MG63 (cell line): ENCODE measurements at regions not wholly inside any gene's neighbourhood (a gene's known extent, or its start where the extent isn't known, plus 50 kb on each side); places are given as distances from the start of the nearest gene placed in this dataset.
"Not testable (repeated sequence)": the region's sequence is repeated elsewhere in the genome, so short reads cannot be mapped to it uniquely, and the experiment has no call there.

Experiments used
- DNase-seq: peaks from one replicate; pipeline ENCODE4 v3.0.0-alpha.2; 2020
- H3K27me3 ChIP-seq: fragments of 250-450 bp; sonication (Bioruptor Pico); 2 replicates; pipeline ENCODE4 v1.5.1; 2020; ENCODE audit warnings: mild to moderate bottlenecking, moderate library complexity
- H3K36me3 ChIP-seq: fragments of 250-450 bp; sonication (Bioruptor Pico); 2 replicates; pipeline ENCODE4 v1.5.1; 2020; ENCODE audit warnings: mild to moderate bottlenecking, moderate library complexity
- H3K4me3 ChIP-seq: fragments of 250-450 bp; sonication (Bioruptor Pico); 2 replicates; pipeline ENCODE4 v1.5.1; 2020; ENCODE audit warnings: mild to moderate bottlenecking, moderate library complexity
- H3K9me3 ChIP-seq: fragments of 250-450 bp; sonication (Bioruptor Pico); 2 replicates; pipeline ENCODE4 v1.5.1; 2020; ENCODE audit warnings: mild to moderate bottlenecking, moderate library complexity

DNA sequence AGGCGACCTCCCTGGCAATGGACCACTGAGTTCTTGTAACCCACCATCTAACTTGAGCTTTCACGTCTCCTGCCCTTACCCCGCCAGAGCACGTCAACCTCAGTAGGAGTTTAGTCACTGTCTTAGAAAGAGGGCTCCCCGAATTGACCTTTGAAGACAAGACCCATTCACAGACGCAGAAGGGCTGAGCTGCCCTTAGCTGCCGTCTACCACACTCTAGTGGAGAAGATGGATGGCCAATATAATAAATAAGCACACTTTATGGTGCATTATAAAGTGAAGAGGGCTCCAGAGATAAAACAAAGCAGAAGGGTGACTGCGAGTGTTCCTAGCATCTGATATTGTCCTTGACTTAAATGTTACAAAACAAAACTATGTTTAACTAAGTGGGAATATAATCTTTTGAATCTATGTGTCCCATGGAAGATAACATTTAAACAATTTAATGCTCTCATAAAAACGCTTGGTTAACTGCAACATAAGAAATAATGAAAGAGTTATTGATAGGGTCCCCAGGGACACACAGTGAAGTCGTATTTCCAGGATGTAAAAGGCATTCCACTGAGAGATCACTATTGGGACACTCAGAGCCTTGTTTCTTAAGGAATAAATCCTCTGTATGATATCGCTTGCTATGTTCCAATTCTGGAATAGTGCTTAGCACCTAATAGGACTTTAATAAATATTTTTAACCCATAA lies 261.1 kb downstream of the THBS2 start:
- no peak overlapping the region for H3K4me3 ChIP-seq
- no peaks in the 10 kb centered on the region for H3K36me3 ChIP-seq
- DNase-seq: no peak
- no peaks in the 10 kb centered on the region for H3K9me3 ChIP-seq
- H3K27me3 ChIP-seq: no peaks in the 10 kb centered on the region

- not testable (repeated sequence) for H3K27me3 ChIP-seq, H3K9me3 ChIP-seq, H3K4me3 ChIP-seq, H3K36me3 ChIP-seq, DNase-seq
Observed at GRCh38 chr6:168991695-168992094, 262.0 kb downstream of the THBS2 start.

- H3K4me3 ChIP-seq: no peak overlapping the region
- no peaks in the 10 kb centered on the region for H3K9me3 ChIP-seq
- no peaks in the 10 kb centered on the region for H3K36me3 ChIP-seq
- H3K27me3 ChIP-seq: no peaks in the 10 kb centered on the region
- no peak for DNase-seq
Observed at GRCh38 chr6:168990019-168990751, 263.5 kb downstream of the THBS2 start.

DNA sequence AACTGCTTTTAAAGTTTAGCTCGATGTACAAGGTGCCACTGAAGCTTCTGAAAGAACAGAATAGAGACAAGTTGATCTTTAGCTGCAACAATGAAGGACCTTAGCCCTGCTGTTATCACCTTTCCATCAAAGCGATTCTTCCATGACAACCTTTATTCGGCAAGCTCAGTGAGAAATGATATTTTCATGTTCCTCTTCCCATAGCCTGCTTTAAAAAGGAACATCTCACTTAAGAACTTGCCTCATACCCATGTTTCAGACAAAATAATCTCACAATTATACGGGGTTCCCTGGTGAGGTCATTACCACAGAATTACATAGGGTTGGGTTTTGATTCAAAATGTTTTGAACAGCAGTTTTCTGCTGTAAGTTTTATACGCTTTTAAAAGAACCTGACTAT lies 264.2 kb downstream of the THBS2 start:
- no peak for DNase-seq
- Histone ChIP-seq H3K27me3 (no peaks in the 10 kb centered on the region), H3K4me3 (no peak overlapping the region)

GRCh38 chr6:168988801-168989200 lies 264.8 kb downstream of the THBS2 start:
- no peaks in the 10 kb centered on the region for H3K27me3 ChIP-seq
- no peaks in the 10 kb centered on the region for H3K9me3 ChIP-seq
- DNase-seq: no peak
- H3K4me3 ChIP-seq: no peak overlapping the region
- no peaks in the 10 kb centered on the region for H3K36me3 ChIP-seq

More for the DNA sequence above, 264.2 kb downstream of the THBS2 start:
- Histone ChIP-seq H3K9me3 (no peaks in the 10 kb centered on the region), H3K36me3 (no peaks in the 10 kb centered on the region)

DNA sequence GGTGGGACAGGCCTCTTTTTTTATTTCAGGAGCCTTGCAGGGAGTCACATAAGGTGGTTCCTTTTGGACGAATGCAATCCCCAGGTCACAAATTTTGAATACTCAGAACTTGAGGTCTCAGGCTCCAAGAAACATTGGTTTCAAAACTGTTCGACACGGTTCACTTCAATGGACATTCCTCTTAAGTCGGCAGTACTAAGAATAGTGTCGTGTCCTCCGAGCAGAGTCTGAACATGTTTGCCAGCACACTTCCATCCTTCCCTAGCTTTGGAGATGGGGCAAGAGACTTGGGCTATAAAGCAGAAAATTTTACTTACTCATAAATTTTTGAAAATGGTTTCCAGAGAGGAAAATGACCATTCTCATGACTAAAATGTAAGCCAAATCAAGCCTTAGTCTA lies 265.4 kb downstream of the THBS2 start:
- Histone ChIP-seq H3K36me3 (no peaks in the 10 kb centered on the region), H3K27me3 (no peaks in the 10 kb centered on the region), H3K9me3 (no peaks in the 10 kb centered on the region), H3K4me3 (no peak overlapping the region)
- DNase-seq: no peak

DNA sequence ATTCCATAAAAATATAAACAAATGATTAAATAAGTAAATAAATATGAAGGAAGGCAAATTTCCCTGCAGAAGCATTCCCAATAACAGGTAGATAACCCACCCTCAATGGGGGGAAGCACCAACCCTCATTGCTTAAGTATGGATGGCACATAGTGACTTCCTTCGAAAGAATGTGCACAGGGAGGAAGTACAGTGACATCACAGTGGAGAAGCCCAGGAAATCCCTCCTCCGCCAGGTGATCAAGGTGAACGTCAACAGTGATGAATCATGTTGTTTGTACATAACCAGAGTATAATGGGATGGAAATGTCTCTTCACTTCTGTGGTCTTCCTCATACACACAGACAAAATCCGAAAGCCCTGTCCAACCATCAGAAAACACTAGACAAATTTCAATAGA lies 267.9 kb downstream of the THBS2 start:
- H3K9me3 ChIP-seq: peaks cover 7% of the 10 kb centered on the region
- no peak overlapping the region for H3K4me3 ChIP-seq
- no peaks in the 10 kb centered on the region for H3K27me3 ChIP-seq
- no peaks in the 10 kb centered on the region for H3K36me3 ChIP-seq
- DNase-seq: no peak

DNA sequence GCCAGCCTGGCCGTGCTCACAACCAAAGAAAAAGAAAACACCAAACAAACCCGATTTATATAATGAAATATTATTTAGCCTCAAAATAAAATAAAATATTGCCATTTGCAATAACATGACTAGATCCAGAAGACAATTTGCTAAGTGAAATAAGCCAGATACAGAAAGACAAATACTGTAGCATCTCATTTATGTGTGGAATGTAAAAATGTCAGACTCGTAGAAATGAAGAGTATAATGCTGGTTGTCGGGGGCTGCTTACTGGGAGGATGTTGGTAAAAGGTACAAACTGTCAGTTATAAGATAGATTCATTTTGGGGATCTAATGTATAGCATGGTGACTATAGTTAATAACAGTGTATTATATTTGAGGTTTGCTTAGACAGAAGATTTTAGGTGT lies 269.7 kb downstream of the THBS2 start:
- Histone ChIP-seq H3K9me3 (peaks cover 9% of the 10 kb centered on the region), H3K4me3 (no peak overlapping the region), H3K36me3 (no peaks in the 10 kb centered on the region), H3K27me3 (no peaks in the 10 kb centered on the region)
- DNase-seq: no peak

GRCh38 chr6:168981187-168981586 lies 272.5 kb downstream of the THBS2 start:
- H3K27me3 ChIP-seq: no peaks in the 10 kb centered on the region
- H3K4me3 ChIP-seq: no peak overlapping the region
- peaks cover 9% of the 10 kb centered on the region for H3K9me3 ChIP-seq
- DNase-seq: no peak
- H3K36me3 ChIP-seq: no peaks in the 10 kb centered on the region

DNA sequence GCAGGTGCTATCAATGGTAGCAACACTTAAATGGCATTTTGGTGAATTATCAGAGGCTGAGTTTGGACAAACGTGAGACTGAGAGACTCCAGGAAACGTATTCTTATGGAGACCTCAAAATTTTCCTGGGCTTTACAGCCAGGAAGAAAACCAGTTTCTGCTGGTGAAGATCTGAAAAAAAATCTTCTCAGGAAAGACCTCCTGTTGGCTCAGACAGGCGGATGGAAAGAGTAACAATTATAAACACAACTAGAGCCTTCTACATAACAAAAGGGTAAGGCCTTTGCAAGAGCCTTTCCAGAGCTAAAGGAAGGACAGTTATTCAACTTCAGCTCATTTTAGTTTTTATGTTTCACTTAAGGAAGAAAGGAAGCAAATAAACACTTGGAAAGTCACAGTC lies 274.4 kb downstream of the THBS2 start:
- H3K4me3 ChIP-seq: no peak overlapping the region
- no peaks in the 10 kb centered on the region for H3K27me3 ChIP-seq
- no peaks in the 10 kb centered on the region for H3K36me3 ChIP-seq
- no peak for DNase-seq
- H3K9me3 ChIP-seq: peaks cover 9% of the 10 kb centered on the region

DNA sequence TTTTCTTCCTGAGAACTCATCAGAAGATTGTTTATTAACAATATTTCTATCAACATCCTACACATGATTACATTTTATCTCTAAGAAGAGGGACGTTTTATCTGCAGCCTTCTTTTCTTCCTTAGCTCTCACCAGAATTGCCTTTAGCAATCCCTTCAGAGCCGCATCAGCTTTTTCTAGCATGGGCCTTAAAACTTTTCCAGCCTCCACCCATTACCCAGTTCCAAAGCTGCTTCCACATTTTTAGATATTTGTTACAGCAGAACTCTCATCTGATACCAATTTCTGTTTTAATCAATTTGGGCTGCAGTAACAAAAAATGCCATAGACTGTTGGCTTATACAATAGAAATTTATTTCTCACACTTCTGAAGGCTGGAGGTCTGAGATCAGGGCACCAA lies 281.5 kb downstream of the THBS2 start:
- no peak overlapping the region for H3K4me3 ChIP-seq
- no peaks in the 10 kb centered on the region for H3K9me3 ChIP-seq
- no peaks in the 10 kb centered on the region for H3K36me3 ChIP-seq
- DNase-seq: no peak
- H3K27me3 ChIP-seq: no peaks in the 10 kb centered on the region

DNA sequence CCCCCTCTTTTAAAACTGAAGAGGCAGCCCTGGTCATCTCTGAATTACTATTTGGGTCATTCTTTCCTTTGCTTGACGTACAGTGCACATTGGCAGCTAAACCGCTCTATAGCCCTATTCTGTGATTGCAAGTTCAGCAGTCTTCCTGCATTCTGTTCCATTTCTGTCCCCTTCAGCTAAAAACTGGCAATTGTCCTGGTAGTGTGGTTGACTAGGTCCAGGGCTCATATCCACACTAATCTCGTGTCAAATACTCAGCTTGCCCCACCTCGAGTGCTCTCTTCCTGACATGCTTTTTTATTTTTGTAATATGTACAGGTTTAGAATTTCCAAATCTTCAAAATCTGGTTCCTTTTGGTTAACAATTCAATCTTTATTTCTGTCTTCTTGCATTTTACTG lies 282.1 kb downstream of the THBS2 start:
- H3K9me3 ChIP-seq: no peaks in the 10 kb centered on the region
- no peak for DNase-seq
- H3K4me3 ChIP-seq: no peak overlapping the region
- no peaks in the 10 kb centered on the region for H3K27me3 ChIP-seq
- H3K36me3 ChIP-seq: no peaks in the 10 kb centered on the region

GRCh38 chr6:168968801-168969200 lies 284.8 kb downstream of the THBS2 start:
- H3K4me3 ChIP-seq: no peak overlapping the region
- DNase-seq: no peak
- H3K9me3 ChIP-seq: peaks cover 10% of the 10 kb centered on the region
- no peaks in the 10 kb centered on the region for H3K27me3 ChIP-seq
- no peaks in the 10 kb centered on the region for H3K36me3 ChIP-seq

DNA sequence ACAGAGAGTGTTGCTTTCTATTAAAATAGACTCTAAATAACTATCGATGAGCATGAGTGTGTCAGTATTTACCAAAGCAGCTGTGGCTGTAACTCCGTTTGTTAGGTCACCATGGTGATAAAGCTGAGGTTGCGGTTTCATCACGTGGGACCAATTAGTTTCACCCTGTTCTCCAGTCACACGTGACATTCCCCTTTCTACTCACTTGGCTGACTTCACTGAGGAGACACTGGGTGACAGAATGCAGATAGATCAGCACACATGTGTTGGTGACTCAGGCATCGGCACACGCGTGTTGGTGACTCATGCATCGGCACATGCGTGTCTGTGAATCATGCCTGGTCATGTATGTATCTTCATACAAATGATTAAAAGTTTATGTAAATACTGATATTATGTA lies 285.4 kb downstream of the THBS2 start:
- no peaks in the 10 kb centered on the region for H3K36me3 ChIP-seq
- H3K27me3 ChIP-seq: no peaks in the 10 kb centered on the region
- no peak overlapping the region for H3K4me3 ChIP-seq
- no peak for DNase-seq
- peaks cover 10% of the 10 kb centered on the region for H3K9me3 ChIP-seq

DNA sequence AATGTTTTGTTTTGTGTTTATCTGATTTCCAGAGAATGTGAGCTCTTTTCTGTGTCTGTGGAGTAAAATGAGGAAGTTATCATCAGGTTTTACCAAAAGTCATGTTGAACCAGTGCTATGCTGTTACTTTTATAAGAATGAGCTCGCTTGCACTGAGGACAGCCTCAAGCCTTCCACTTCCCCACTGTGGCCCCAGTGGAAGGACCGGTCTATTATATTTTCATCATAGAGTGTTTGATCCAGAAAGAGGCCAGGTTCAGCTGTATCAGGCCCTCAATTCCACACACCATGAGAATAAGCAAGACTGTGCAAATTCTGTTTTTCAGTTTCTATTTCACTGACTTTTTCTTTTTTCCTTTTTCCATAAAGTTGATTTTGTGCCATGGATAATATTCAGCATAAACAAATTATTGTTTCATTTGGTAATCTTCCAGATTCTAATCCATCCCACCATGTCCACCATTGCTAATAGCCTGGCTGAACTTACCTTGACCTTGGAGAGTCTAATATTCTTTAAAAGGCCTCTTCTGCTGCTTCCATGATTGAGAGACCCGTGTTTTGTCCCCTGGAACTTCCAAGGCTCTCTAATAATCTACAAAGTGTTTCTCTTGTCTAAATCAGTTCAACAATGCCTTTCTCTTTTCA lies 286.2 kb downstream of the THBS2 start:
- DNase-seq: no peak
- H3K4me3 ChIP-seq: no peak overlapping the region
- no peaks in the 10 kb centered on the region for H3K36me3 ChIP-seq
- H3K9me3 ChIP-seq: peaks cover 10% of the 10 kb centered on the region
- no peaks in the 10 kb centered on the region for H3K27me3 ChIP-seq

DNA sequence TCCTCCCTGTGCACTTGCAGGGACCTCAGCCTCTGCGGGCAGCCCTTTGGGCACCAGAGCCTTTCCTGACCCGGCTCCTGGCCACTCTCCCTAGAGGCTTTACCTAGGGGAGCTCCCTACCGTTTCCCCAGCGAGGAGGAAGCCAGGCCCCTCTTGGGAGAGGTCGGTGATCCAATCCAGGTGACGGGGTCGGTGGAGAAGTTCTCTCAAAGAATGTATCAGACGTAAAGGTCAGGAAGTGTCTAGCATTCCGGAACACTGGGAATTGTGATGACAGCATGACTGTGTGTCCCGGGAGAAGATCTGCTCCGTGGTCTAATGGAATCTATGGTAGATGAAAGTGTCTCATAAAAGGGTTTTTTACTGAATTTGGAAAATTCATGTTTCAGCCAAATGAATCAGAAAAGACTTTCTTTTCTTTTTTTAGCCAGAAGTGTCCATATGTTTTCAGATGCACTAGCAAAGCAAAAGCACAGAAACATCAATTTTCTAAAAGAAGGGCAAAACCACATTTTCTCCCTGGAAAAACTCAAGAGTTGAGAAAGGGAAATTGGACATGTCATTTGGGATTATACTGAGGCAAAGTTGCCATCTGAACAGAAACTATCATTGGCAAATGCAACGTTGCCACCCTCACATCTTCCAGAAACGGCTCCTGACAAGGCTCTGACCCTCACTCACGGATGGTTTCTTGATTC lies 289.4 kb downstream of the THBS2 start:
- Histone ChIP-seq H3K27me3 (no peaks in the 10 kb centered on the region), H3K9me3 (peaks cover 10% of the 10 kb centered on the region), H3K4me3 (no peak overlapping the region), H3K36me3 (no peaks in the 10 kb centered on the region)
- no peak for DNase-seq

GRCh38 chr6:168962886-168963285 lies 290.8 kb downstream of the THBS2 start:
- Histone ChIP-seq H3K9me3 (peaks cover 10% of the 10 kb centered on the region), H3K36me3 (no peaks in the 10 kb centered on the region), H3K27me3 (no peaks in the 10 kb centered on the region), H3K4me3 (no peak overlapping the region)
- DNase-seq: peak; percentile 56
